ENCODE measurements at regions not wholly inside any gene's neighbourhood (a gene's known extent, or its start where the extent isn't known, plus 50 kb on each side); places are given as distances from the start of the nearest gene placed in this dataset.

DNA sequence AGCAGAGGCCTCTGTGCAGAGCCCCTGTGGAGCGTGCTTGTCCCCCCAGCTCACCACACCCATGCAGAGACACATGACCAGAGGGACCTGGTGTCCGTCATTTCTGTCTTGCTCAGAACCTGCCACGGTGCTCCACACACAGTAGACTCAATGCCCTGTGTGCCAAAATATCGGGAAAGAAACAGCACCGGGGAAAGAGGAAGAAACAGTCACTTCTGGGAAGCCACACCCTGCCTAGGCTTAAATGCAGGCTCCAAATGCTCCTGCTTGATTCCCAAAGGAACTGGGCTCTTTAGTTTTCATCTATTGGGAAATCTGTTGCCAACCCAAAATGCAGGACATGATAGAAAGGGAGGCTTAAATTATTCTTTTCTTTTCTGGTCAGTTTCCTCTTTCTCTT is 503.9 kb downstream of the CD83 start (continued):
- TF ChIP-seq, protein P1, sequence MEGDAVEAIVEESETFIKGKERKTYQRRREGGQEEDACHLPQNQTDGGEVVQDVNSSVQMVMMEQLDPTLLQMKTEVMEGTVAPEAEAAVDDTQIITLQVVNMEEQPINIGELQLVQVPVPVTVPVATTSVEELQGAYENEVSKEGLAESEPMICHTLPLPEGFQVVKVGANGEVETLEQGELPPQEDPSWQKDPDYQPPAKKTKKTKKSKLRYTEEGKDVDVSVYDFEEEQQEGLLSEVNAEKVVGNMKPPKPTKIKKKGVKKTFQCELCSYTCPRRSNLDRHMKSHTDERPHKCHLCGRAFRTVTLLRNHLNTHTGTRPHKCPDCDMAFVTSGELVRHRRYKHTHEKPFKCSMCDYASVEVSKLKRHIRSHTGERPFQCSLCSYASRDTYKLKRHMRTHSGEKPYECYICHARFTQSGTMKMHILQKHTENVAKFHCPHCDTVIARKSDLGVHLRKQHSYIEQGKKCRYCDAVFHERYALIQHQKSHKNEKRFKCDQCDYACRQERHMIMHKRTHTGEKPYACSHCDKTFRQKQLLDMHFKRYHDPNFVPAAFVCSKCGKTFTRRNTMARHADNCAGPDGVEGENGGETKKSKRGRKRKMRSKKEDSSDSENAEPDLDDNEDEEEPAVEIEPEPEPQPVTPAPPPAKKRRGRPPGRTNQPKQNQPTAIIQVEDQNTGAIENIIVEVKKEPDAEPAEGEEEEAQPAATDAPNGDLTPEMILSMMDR (IDR thresholded peaks at IDR 0.05 in 2 of 3, conservative IDR thresholded peaks at IDR 0.05 in 1 of 3; ENCODE audit: control insufficient read depth in 2 of 3, extremely low read depth in 1 of 3, insufficient read depth in 1 of 3, low read depth in 3 of 3, low read length in 3 of 3), result no peak

DNA sequence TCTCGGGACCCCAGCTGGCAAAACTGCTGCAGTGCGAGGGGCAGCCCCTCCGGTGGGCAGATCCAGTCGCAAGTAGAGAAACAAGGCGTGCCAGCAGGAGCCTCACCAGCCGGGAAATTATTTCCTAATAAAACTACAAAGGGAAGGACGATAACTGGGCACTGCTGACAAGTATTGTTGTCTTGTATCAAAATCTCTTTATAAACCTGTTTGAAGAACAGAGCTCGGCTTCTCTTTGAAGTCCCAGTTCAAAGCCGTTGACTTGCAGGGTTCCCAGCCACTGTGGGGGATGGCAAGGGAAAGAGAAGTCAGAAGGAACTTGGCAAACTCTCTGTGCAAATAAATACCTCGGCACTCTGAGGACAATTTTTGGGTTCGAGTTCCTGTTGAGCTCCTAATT is 504.5 kb downstream of the CD83 start:
- H3K4me2 ChIP-seq (ENCODE audit: control insufficient read depth, insufficient read depth), result no peak overlapping the region

More for the DNA sequence above, 504.5 kb downstream of the CD83 start:
- DNase-seq (ENCODE audit: low read depth, low spot score) (no peak), FAIRE-seq (no peak), ATAC-seq (no peak)
- BruUV-seq (replicated peaks), result no TSS peak
- H3K27me3 ChIP-seq (replicated peaks in 1 of 2; ENCODE audit: control insufficient read depth in 2 of 2, insufficient read depth in 2 of 2, low read length in 1 of 2), result peaks cover 2 to 5% of the 10 kb centered on the region in 2 experiments; a peak in 1 of 4 replicates
- H3K4me3 ChIP-seq, result no peak overlapping the region
- no peak overlapping the region for H2AFZ ChIP-seq (ENCODE audit: control insufficient read depth, low read depth, low read length)
- CTCF ChIA-PET, result no interaction called here
- 45% methylated on average over 11 of the region's 11 CpGs for WGBS (ENCODE audit: insufficient coverage, insufficient replicate concordance, low lambda C conversion rate, missing lambda C conversion rate)
- POLR2A ChIA-PET, result interaction anchor here (0.5 to 1.0 kb wide), 2 partner anchors 16 to 47 kb away, joined by 3 to 4 read pairs; no protein-coding TSS in a partner anchor
- H3K9me3 ChIP-seq (replicated peaks; ENCODE audit: control insufficient read depth, insufficient read depth, low read length), result no peaks in the 10 kb centered on the region; the same call in 2 of the 3 replicates
- no peaks in the 10 kb centered on the region for H3K4me1 ChIP-seq (ENCODE audit: control insufficient read depth, insufficient read depth, low read length)
- no peak overlapping the region for H3K27ac ChIP-seq (ENCODE audit: control insufficient read depth, insufficient read depth)
- H3K79me2 ChIP-seq (ENCODE audit: control insufficient read depth, insufficient read depth, low read length), result no peaks in the 10 kb centered on the region
- no peaks in the 10 kb centered on the region for H4K20me1 ChIP-seq (ENCODE audit: control insufficient read depth, insufficient read depth)
- no peaks in the 10 kb centered on the region for H3K36me3 ChIP-seq (ENCODE audit: control insufficient read depth in 2 of 2, insufficient read depth in 2 of 2, low read length in 1 of 2)
- intact Hi-C loops (cut with micrococcal nuclease; ENCODE audit: unreplicated experiment) (no loop called here), in situ Hi-C loops (cut with MboI) (no loop called here)
- TF ChIP-seq CBX5 (IDR thresholded peaks at IDR 0.05; ENCODE audit: low read depth), result no peak
- no peak for TF ChIP-seq ZZZ3 (IDR thresholded peaks at IDR 0.05; ENCODE audit: control insufficient read depth, insufficient read length, low read depth)
- RAD21 ChIA-PET (ENCODE audit: unreplicated experiment), result no interaction called here
- SMC1A ChIA-PET (ENCODE audit: uncharacterized antibody, unreplicated experiment), result interaction anchor here (0.6 to 1.1 kb wide), 4 partner anchors 14 to 954 kb away, joined by 3 to 4 read pairs (median 3); no protein-coding TSS in a partner anchor
- H3K9ac ChIP-seq (ENCODE audit: control insufficient read depth, insufficient read depth, low read length), result no peak overlapping the region

Data from GM12878 (cell line).